ENCODE measurements at regions not wholly inside any gene's neighbourhood (a gene's known extent, or its start where the extent isn't known, plus 50 kb on each side); places are given as distances from the start of the nearest gene placed in this dataset.

DNA sequence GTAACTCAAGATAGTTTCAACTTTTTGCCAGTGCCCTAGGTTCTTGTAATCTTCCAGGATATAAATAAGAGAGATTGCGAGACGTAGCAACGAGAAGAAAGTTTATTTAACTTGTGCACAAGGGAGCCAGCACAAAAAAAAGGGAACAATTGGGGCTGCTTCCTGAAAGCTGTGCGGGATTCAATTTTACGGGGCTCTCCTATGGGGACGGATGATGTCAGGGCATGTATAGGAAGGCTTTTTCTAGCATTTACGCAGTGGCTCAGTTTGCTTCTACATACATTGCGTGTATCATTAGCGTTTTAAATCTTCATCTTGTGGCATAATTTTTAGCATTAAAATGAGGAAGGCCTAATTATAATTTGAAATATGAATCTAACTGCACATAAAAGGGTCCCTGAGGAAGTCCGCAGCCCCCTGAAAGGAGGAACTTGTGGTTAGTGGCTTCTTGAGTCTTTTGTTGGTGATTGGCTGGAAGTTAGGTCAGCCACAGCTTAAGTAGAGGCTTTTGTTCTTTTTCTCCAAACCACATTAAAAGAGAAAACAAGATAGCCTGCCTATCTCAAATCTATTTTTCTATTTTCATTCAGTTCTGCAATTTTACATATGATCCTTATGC, 668.2 kb upstream of the NDST4 start:
- no peaks in the 10 kb centered on the region for H3K27me3 Mint-ChIP-seq
- H3K4me1 Mint-ChIP-seq (ENCODE audit: low read depth) = no peaks in the 10 kb centered on the region
- TF ChIP-seq, protein P1, sequence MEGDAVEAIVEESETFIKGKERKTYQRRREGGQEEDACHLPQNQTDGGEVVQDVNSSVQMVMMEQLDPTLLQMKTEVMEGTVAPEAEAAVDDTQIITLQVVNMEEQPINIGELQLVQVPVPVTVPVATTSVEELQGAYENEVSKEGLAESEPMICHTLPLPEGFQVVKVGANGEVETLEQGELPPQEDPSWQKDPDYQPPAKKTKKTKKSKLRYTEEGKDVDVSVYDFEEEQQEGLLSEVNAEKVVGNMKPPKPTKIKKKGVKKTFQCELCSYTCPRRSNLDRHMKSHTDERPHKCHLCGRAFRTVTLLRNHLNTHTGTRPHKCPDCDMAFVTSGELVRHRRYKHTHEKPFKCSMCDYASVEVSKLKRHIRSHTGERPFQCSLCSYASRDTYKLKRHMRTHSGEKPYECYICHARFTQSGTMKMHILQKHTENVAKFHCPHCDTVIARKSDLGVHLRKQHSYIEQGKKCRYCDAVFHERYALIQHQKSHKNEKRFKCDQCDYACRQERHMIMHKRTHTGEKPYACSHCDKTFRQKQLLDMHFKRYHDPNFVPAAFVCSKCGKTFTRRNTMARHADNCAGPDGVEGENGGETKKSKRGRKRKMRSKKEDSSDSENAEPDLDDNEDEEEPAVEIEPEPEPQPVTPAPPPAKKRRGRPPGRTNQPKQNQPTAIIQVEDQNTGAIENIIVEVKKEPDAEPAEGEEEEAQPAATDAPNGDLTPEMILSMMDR (IDR thresholded peaks at IDR 0.05) = no peak
- H3K4me3 ChIP-seq (ENCODE audit: low read length) = no peak overlapping the region
- ATAC-seq (ENCODE audit: poor library complexity) = no peak
- DNase-seq = peak in 2 of 14 experiments; percentile 4 to 8
- no peak overlapping the region for H3K4me3 Mint-ChIP-seq
- peaks cover 2% of the 10 kb centered on the region for H3K9me3 Mint-ChIP-seq
- H3K36me3 Mint-ChIP-seq (ENCODE audit: low read depth) = no peaks in the 10 kb centered on the region
- H3K27ac Mint-ChIP-seq = no peak overlapping the region
- no peaks in the 10 kb centered on the region for H3K4me1 ChIP-seq (ENCODE audit: insufficient read depth, low read length)
- POLR2A ChIA-PET = no interaction called here
- no peaks in the 10 kb centered on the region for H3K9me3 ChIP-seq (ENCODE audit: control insufficient read depth in 1 of 2, insufficient read depth in 1 of 2, low read length in 2 of 2)
- H3K27me3 ChIP-seq (ENCODE audit: control insufficient read depth in 1 of 2, insufficient read depth in 2 of 2, low read length in 2 of 2) = no peaks in the 10 kb centered on the region
- no peaks in the 10 kb centered on the region for H3K36me3 ChIP-seq (ENCODE audit: insufficient read depth, low read length)
- H3K27ac ChIP-seq (ENCODE audit: low read depth in 1 of 2, low read length in 2 of 2) = no peak overlapping the region
- CTCF ChIA-PET = no interaction called here
- intact Hi-C loops (cut with DNase I, micrococcal nuclease) = no loop called here

DNA sequence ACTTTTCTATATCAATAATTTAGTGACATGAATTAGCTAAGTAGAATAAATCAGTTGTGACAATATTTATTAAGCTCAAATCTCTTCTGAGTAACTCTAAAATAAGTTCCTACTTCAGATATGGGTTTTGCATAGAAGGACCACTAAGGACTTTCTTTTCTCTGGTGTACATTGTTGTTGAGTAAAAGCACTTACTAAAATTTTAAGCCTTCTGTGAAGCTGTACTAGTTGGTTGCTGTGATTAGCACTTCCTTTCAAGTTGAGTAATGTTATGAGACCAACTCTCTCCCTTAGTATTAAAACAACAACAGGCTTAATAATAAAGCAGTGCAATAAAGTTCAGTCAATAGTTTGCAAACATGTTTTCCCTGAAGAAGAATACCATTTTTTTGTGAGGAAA, 667.4 kb upstream of the NDST4 start:
- no peaks in the 10 kb centered on the region for H3K36me3 ChIP-seq (ENCODE audit: insufficient read depth, low read length)
- H3K4me1 ChIP-seq (ENCODE audit: insufficient read depth, low read length) = no peaks in the 10 kb centered on the region
- Mint-ChIP-seq H3K4me3 (no peak overlapping the region), H3K4me1 (ENCODE audit: low read depth) (no peaks in the 10 kb centered on the region), H3K36me3 (ENCODE audit: low read depth) (no peaks in the 10 kb centered on the region), H3K27ac (no peak overlapping the region), H3K27me3 (no peaks in the 10 kb centered on the region), H3K9me3 (peaks cover 2% of the 10 kb centered on the region)
- no peak for DNase-seq
- ChIA-PET CTCF (no interaction called here), POLR2A (no interaction called here)
- TF ChIP-seq, protein P1 (IDR thresholded peaks at IDR 0.05) = no peak
- intact Hi-C loops (cut with DNase I, micrococcal nuclease) = no loop called here
- H3K27ac ChIP-seq (ENCODE audit: low read depth in 1 of 2, low read length in 2 of 2) = no peak overlapping the region
- H3K4me3 ChIP-seq (ENCODE audit: low read length) = no peak overlapping the region
- H3K9me3 ChIP-seq (ENCODE audit: control insufficient read depth in 1 of 2, insufficient read depth in 1 of 2, low read length in 2 of 2) = no peaks in the 10 kb centered on the region
- no peak for ATAC-seq (ENCODE audit: poor library complexity)
- no peaks in the 10 kb centered on the region for H3K27me3 ChIP-seq (ENCODE audit: control insufficient read depth in 1 of 2, insufficient read depth in 2 of 2, low read length in 2 of 2)

DNA sequence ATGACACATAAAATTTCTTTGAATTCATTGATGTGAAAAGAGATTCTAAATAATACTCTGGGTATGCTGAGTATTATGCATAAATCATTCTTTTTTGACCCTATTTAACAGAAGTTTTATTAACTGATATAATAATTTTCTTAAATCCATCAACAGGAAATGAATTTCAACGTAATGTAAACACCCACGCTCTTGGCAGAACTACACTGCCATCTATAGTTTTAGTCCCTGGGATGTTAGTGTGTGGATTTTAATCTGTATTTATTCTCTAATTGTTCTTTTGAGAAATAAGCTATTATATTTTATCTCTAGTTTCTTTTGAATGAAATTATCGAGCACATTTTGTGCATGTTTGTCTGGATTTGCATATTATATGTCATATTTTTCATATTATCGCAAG, 666.8 kb upstream of the NDST4 start:
- no peak for ATAC-seq (ENCODE audit: poor library complexity)
- TF ChIP-seq, protein P1 (IDR thresholded peaks at IDR 0.05) = no peak
- intact Hi-C loops (cut with DNase I, micrococcal nuclease) = no loop called here
- Mint-ChIP-seq H3K36me3 (ENCODE audit: low read depth) (no peaks in the 10 kb centered on the region), H3K27me3 (no peaks in the 10 kb centered on the region), H3K27ac (no peak overlapping the region), H3K9me3 (peaks cover 2% of the 10 kb centered on the region), H3K4me3 (no peak overlapping the region), H3K4me1 (ENCODE audit: low read depth) (no peaks in the 10 kb centered on the region)
- no peak overlapping the region for H3K27ac ChIP-seq (ENCODE audit: low read depth in 1 of 2, low read length in 2 of 2)
- no peaks in the 10 kb centered on the region for H3K4me1 ChIP-seq (ENCODE audit: insufficient read depth, low read length)
- ChIA-PET POLR2A (no interaction called here), CTCF (no interaction called here)
- H3K27me3 ChIP-seq (ENCODE audit: control insufficient read depth in 1 of 2, insufficient read depth in 2 of 2, low read length in 2 of 2) = no peaks in the 10 kb centered on the region
- no peaks in the 10 kb centered on the region for H3K36me3 ChIP-seq (ENCODE audit: insufficient read depth, low read length)
- no peaks in the 10 kb centered on the region for H3K9me3 ChIP-seq (ENCODE audit: control insufficient read depth in 1 of 2, insufficient read depth in 1 of 2, low read length in 2 of 2)
- no peak for DNase-seq
- H3K4me3 ChIP-seq (ENCODE audit: low read length) = no peak overlapping the region
